Bronchial epithelial cell (primary cell): ENCODE measurements at regions not wholly inside any gene's neighbourhood (a gene's known extent, or its start where the extent isn't known, plus 50 kb on each side); places are given as distances from the start of the nearest gene placed in this dataset.

Experiments used
- DNase-seq: peaks from one replicate; pipeline ENCODE4 v3.0.0-alpha.2; 2010; ENCODE audit warnings: low read depth
- FAIRE-seq: peaks from 2 replicates; lab custom pipeline; 2011; peaks lifted over from hg19 to GRCh38; lab: Jason Lieb, UNC
- H3K27me3 ChIP-seq: 2 replicates; pipeline ENCODE4 v1.5.1; 2011; ENCODE audit warnings: low read length; ENCODE audit not compliant: control insufficient read depth, insufficient read depth
- H3K36me3 ChIP-seq: 2 replicates; pipeline ENCODE4 v1.5.1; 2011; ENCODE audit warnings: low read length; ENCODE audit not compliant: control insufficient read depth, insufficient read depth
- H3K4me3 ChIP-seq: 2 replicates; pipeline ENCODE4 v1.5.1; 2011; ENCODE audit warnings: mild to moderate bottlenecking, low read depth, low read length, control low read depth
- TF ChIP-seq, protein P1 (sequence below): IDR thresholded peaks from 2 replicates; pipeline ENCODE4 v1.5.1; 2011; ENCODE audit warnings: mild to moderate bottlenecking, moderate library complexity, low read length, control low read depth, inconsistent platforms; ENCODE audit not compliant: insufficient read depth, severe bottlenecking

DNA sequence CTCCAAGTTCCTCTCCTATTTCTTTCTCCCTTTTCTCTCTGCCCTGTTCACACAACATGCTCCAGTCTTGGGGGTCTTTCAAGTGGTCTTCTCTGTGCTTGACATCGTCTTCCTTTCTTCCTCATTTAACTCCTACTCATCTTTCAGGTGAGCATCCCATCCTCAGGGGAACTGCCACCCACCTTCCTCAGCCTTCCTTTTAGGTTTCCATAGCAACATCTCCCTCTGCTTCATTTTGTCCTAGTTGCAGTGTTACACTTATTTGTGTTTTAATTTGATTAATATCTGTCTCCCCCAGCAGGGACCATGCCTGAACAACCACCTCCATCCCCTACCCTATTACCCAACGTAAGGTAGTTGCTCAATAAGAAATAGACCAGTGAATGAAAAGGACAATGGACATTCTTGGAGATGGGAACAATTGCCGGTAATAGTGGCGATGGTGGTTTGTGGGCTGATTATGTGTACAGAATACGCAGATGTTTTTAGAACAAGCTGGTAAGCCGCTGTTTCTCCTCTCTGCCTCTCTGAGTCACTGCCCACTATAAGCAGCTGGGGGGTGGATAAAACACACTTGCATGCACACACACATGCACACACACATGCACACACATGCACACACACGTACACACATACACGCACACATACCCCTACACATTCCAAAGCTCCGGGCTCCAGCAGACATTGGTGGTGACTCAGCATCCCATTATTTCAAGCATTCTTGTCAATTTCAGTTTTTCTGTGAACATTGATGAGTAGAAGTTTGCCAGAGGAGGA lies 251.6 kb downstream of the GATA3 start:
- DNase-seq (no peak), FAIRE-seq (peak; percentile 13)
- H3K27me3 ChIP-seq: no peaks in the 10 kb centered on the region
- H3K36me3 ChIP-seq: no peaks in the 10 kb centered on the region
- H3K4me3 ChIP-seq: no peak overlapping the region
- TF ChIP-seq, protein P1, sequence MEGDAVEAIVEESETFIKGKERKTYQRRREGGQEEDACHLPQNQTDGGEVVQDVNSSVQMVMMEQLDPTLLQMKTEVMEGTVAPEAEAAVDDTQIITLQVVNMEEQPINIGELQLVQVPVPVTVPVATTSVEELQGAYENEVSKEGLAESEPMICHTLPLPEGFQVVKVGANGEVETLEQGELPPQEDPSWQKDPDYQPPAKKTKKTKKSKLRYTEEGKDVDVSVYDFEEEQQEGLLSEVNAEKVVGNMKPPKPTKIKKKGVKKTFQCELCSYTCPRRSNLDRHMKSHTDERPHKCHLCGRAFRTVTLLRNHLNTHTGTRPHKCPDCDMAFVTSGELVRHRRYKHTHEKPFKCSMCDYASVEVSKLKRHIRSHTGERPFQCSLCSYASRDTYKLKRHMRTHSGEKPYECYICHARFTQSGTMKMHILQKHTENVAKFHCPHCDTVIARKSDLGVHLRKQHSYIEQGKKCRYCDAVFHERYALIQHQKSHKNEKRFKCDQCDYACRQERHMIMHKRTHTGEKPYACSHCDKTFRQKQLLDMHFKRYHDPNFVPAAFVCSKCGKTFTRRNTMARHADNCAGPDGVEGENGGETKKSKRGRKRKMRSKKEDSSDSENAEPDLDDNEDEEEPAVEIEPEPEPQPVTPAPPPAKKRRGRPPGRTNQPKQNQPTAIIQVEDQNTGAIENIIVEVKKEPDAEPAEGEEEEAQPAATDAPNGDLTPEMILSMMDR: no peak

- DNase-seq (peak; percentile 44), FAIRE-seq (no peak)
- Histone ChIP-seq H3K4me3 (no peak overlapping the region), H3K36me3 (no peaks in the 10 kb centered on the region), H3K27me3 (no peaks in the 10 kb centered on the region)
- TF ChIP-seq, protein P1: no peak
Observed at GRCh38 chr10:8306685-8307364, 252.3 kb downstream of the GATA3 start.

GRCh38 chr10:8310930-8311329 lies 256.4 kb downstream of the GATA3 start:
- FAIRE-seq (no peak), DNase-seq (no peak)
- H3K27me3 ChIP-seq: no peaks in the 10 kb centered on the region
- TF ChIP-seq, protein P1: no peak
- no peak overlapping the region for H3K4me3 ChIP-seq
- no peaks in the 10 kb centered on the region for H3K36me3 ChIP-seq

DNA sequence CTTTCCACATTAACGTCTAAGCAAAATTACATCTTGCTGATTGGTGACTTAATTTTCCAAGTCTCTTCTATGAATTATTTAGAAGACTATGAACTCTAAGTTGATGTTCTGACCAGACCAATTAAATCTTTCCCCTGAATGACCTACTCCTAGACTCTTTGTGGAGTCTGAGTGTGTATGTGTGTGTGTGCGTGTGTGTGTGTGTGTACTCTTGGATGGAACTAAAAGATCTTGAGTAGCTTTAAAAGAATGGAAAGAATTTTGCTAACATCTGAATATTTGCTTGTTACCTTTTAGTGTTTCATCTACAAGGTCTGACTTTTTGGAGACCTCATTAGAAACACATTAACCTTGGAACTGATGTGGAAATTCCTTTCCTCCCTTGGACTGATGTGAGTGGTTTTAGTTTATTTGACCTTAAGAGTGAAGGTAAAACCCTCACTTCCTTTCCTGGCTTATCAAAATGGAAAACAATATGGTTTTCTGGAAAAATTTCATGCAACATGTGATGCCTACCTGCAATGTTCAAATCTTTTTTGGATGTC lies 257.1 kb downstream of the GATA3 start:
- Histone ChIP-seq H3K27me3 (no peaks in the 10 kb centered on the region), H3K4me3 (no peak overlapping the region), H3K36me3 (no peaks in the 10 kb centered on the region)
- FAIRE-seq (no peak), DNase-seq (no peak)
- TF ChIP-seq, protein P1: no peak

GRCh38 chr10:8312079-8312478 lies 257.6 kb downstream of the GATA3 start:
- Histone ChIP-seq H3K4me3 (no peak overlapping the region), H3K36me3 (no peaks in the 10 kb centered on the region), H3K27me3 (no peaks in the 10 kb centered on the region)
- TF ChIP-seq, protein P1: no peak
- no peak for FAIRE-seq
- DNase-seq: peak; percentile 33
